K562 (cell line): ENCODE measurements at regions not wholly inside any gene's neighbourhood (a gene's known extent, or its start where the extent isn't known, plus 50 kb on each side); places are given as distances from the start of the nearest gene placed in this dataset.

Source experiments
- ATAC-seq: fragments of 200-7000 bp; cut with Tn5 transposase; 3 replicates; pipeline ENCODE4 v1.9.1; 2020; ENCODE audit warnings: moderate library complexity
- BruUV-seq: library from RNA; stranded (reverse); fragments of 400-500 nt; replicated peaks from 2 replicates; lab custom pipeline; 2021; lab: Mats Ljungman, UMichigan
- CTCF ChIA-PET: fragments of 300-600 bp; formaldehyde crosslinking; extraction: SDS; loops from one replicate; lab custom pipeline; 2021; ENCODE audit warnings: low intra/inter-chr PET ratio; lab: Yijun Ruan, JAX
- POLR2A ChIA-PET: fragments of 300-600, 350-650 bp; sonication (Branson Sonifier 250); formaldehyde crosslinking; extraction: SDS; loops from one replicate; lab custom pipeline; 2021; ENCODE audit warnings: antibody characterized with exemption, inconsistent platforms; lab: Yijun Ruan, JAX
- DNase-seq, 4 experiments: peaks; one replicate each; pipeline versions ENCODE4 v3.0.0 to v3.0.0-alpha.2; 2011 to 2018; ENCODE audit warnings: low spot score in 3 of 4, mixed read lengths in 3 of 4; ENCODE audit errors: extremely low read depth in 1 of 4
- FAIRE-seq: peaks from 2 replicates; lab custom pipeline; 2011; peaks lifted over from hg19 to GRCh38; lab: Jason Lieb, UNC
- H2AFZ ChIP-seq: 2 replicates; pipeline ENCODE4 v1.6.0; 2011; ENCODE audit warnings: low read depth, low read length, control low read depth, inconsistent platforms
- H3K27ac ChIP-seq: fragments of 200-600 bp; 3 replicates; pipeline ENCODE4 v1.8.0; 2011; ENCODE audit warnings: low read depth, mild to moderate bottlenecking, control low read depth, inconsistent platforms, low read length, moderate library complexity, mixed read lengths; ENCODE audit errors: extremely low read depth
- H3K27me3 ChIP-seq, 2 experiments: fragments of 300-600 bp in 1 of 2; 2 replicates in 1 of 2; 3 replicates in 1 of 2; pipeline versions ENCODE4 v1.6.0 to v1.8.0; 2011; ENCODE audit warnings: inconsistent platforms in 2 of 2, low read length in 2 of 2, mild to moderate bottlenecking in 1 of 2, mixed read lengths in 1 of 2, moderate library complexity in 1 of 2; ENCODE audit not compliant: control insufficient read depth in 2 of 2, insufficient read depth in 2 of 2
- H3K36me3 ChIP-seq: fragments of 300-600 bp; 3 replicates; pipeline ENCODE4 v1.8.0; 2011; ENCODE audit warnings: mild to moderate bottlenecking, low read length, inconsistent platforms; ENCODE audit not compliant: control insufficient read depth, insufficient read depth
- H3K4me1 ChIP-seq, 2 experiments: fragments of 200-600 bp in 1 of 2; replicated peaks in 1 of 2; 2 replicates in 1 of 2; 3 replicates in 1 of 2; pipeline versions ENCODE4 v1.5.1 to v1.8.0; 2011; ENCODE audit warnings: inconsistent platforms in 2 of 2, low read length in 2 of 2, mild to moderate bottlenecking in 1 of 2, mixed read lengths in 1 of 2, moderate library complexity in 1 of 2; ENCODE audit not compliant: control insufficient read depth in 2 of 2, insufficient read depth in 2 of 2
- H3K4me2 ChIP-seq: 2 replicates; pipeline ENCODE4 v1.6.1; 2011; ENCODE audit warnings: low read length, control low read depth, inconsistent platforms, mixed read lengths; ENCODE audit not compliant: insufficient read depth
- H3K4me3 ChIP-seq: fragments of 200-600 bp; sonication (generic), shearing (Covaris generic); 2 replicates; pipeline ENCODE4 v1.5.1; 2016; ENCODE audit warnings: control low read depth, inconsistent platforms
- H3K79me2 ChIP-seq: fragments of 200-600 bp; 3 replicates; pipeline ENCODE4 v1.8.0; 2011; ENCODE audit warnings: low read length, inconsistent platforms; ENCODE audit not compliant: control insufficient read depth, insufficient read depth
- H3K9ac ChIP-seq, 2 experiments: 2 replicates each; pipeline versions ENCODE4 v1.6.0 to v1.6.1; 2011; ENCODE audit warnings: low read depth in 2 of 2, low read length in 2 of 2, control low read depth in 1 of 2, inconsistent platforms in 1 of 2, mild to moderate bottlenecking in 1 of 2, mixed read lengths in 1 of 2; ENCODE audit not compliant: insufficient read depth in 1 of 2
- H3K9me1 ChIP-seq: one replicate; pipeline ENCODE4 v1.6.0; 2011; ENCODE audit warnings: inconsistent platforms, mild to moderate bottlenecking, low read length, moderate library complexity; ENCODE audit not compliant: control insufficient read depth, insufficient read depth
- H3K9me3 ChIP-seq: replicated peaks from 2 replicates; pipeline ENCODE4 v1.5.1; 2011; ENCODE audit warnings: low read depth, low read length, inconsistent platforms; ENCODE audit not compliant: control insufficient read depth, insufficient read depth
- H4K20me1 ChIP-seq: replicated peaks from 2 replicates; pipeline ENCODE4 v1.6.1; 2011; ENCODE audit warnings: low read length, inconsistent platforms, mixed read lengths; ENCODE audit not compliant: control insufficient read depth, insufficient read depth
- CAMTA2 ChIP-seq: fragments of 250-450 bp; sonication (Bioruptor Pico); conservative IDR thresholded peaks from 2 replicates; pipeline ENCODE4 v1.5.1; 2022
- FOXA3 ChIP-seq, 2 experiments: fragments of 450-650 bp in 1 of 2; sonication (generic) in 1 of 2; formaldehyde crosslinking; IDR thresholded peaks in 1 of 2; conservative IDR thresholded peaks in 1 of 2; 2 replicates each; pipeline versions ENCODE4 v1.4.0 to v1.8.0; 2020 to 2022; ENCODE audit warnings: mild to moderate bottlenecking in 2 of 2, missing genetic modification reagents in 1 of 2
- FOXP1 ChIP-seq: sonication (generic); formaldehyde crosslinking; IDR thresholded peaks from 2 replicates; pipeline ENCODE4 v1.8.0; 2022; ENCODE audit warnings: mild to moderate bottlenecking, missing genetic modification reagents
- HNRNPH1 ChIP-seq: fragments of 200-400 bp; formaldehyde crosslinking; optimal IDR thresholded peaks from 2 replicates; pipeline ENCODE3; 2017; ENCODE audit warnings: low read depth, mild to moderate bottlenecking, low read length, moderate library complexity
- KDM2B ChIP-seq: fragments of 250-450 bp; sonication (Bioruptor Pico); IDR thresholded peaks from 2 replicates; pipeline ENCODE4 v1.8.0; 2021; ENCODE audit warnings: mild to moderate bottlenecking, moderate library complexity
- MEF2D ChIP-seq: conservative IDR thresholded peaks from 2 replicates; pipeline ENCODE4 v1.6.1; 2016; ENCODE audit warnings: low read depth, missing genetic modification characterization, missing compliant biosample characterization
- TSC22D4 ChIP-seq: fragments of 450-650 bp; IDR thresholded peaks from 2 replicates; pipeline ENCODE4 v1.6.1; 2016; ENCODE audit warnings: missing genetic modification characterization, missing biosample characterization, control low read depth
- ZC3H8 ChIP-seq: fragments of 450-650 bp; IDR thresholded peaks from 2 replicates; pipeline ENCODE4 v1.6.1; 2017
- ZKSCAN8 ChIP-seq: fragments of 200-800 bp; sonication (Bioruptor generic); IDR thresholded peaks from 2 replicates; pipeline ENCODE4 v1.6.1; 2016; ENCODE audit warnings: missing genetic modification characterization, missing compliant biosample characterization
- ZNF140 ChIP-seq: fragments of 250-450 bp; sonication (Bioruptor Pico); IDR thresholded peaks from 2 replicates; pipeline ENCODE4 v1.8.0; 2021; ENCODE audit warnings: moderate library complexity, mild to moderate bottlenecking, inconsistent platforms
- ZNF263 ChIP-seq: sonication (generic); formaldehyde crosslinking; IDR thresholded peaks from 2 replicates; pipeline ENCODE4 v1.8.0; 2022; ENCODE audit warnings: mild to moderate bottlenecking, missing genetic modification reagents, borderline replicate concordance
- WGBS: fragments of 100-300 bp; shearing (Covaris generic); methylation state at CpG from one replicate; pipeline ENCODE4 v1.1.6; 2016; ENCODE audit warnings: low coverage, mixed read lengths; ENCODE audit not compliant: insufficient coverage; ENCODE audit errors: missing lambda C conversion rate; 5-methylcytosine and 5-hydroxymethylcytosine counted together
- in situ Hi-C: fragments of 300-500 bp; cut with MboI; formaldehyde crosslinking; loops from 4 replicates; pipeline ENCODE4 v1.15.0; 2018; ENCODE audit warnings: inconsistent platforms, mixed read lengths
- intact Hi-C: fragments of 100-400 bp; cut with micrococcal nuclease; formaldehyde crosslinking; loops from 2 replicates; pipeline ENCODE4 v1.14.2; 2022
- TF ChIP-seq, protein P1 (sequence below), 2 experiments: fragments of 450-650 bp in 1 of 2; sonication (generic) in 1 of 2; formaldehyde crosslinking; conservative IDR thresholded peaks; 2 replicates each; pipeline versions ENCODE4 v1.4.0 to v1.8.1; 2020 to 2022; ENCODE audit warnings: mild to moderate bottlenecking in 1 of 2, missing genetic modification reagents in 1 of 2
- TF ChIP-seq, protein P2 (sequence below): fragments of 250-450 bp; sonication (Bioruptor Pico); IDR thresholded peaks from 2 replicates; pipeline ENCODE4 v1.4.0; 2020
- TF ChIP-seq, protein P3 (sequence below): sonication (generic); formaldehyde crosslinking; IDR thresholded peaks from 2 replicates; pipeline ENCODE4 v1.4.0; 2020; ENCODE audit warnings: mild to moderate bottlenecking, missing genetic modification reagents
- TF ChIP-seq, protein P4 (sequence below): fragments of 250-450 bp; sonication (Bioruptor Pico); IDR thresholded peaks from 2 replicates; pipeline ENCODE4 v1.4.0; 2020; ENCODE audit warnings: borderline replicate concordance

DNA sequence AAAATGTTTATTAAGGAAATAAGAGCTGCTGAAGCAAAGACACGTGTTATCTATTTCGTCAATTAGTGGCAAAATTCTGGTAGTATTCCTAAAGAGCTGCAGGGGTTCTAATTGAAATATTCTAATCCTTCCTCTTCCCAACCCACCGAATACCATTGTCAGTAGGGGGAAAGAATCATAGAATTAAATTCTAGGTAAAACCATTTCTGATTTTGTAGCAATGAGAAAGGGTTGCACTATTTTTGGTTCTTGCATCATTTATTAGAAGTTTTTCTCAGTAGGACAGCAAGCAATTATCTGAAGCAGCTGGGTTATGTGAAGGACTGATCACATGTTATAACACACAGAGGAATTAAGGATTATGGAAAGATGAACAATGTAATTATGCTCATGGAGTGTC is 80.3 kb upstream of the SEMA6A start:
- Histone ChIP-seq H3K27me3 (no peaks in the 10 kb centered on the region), H3K4me2 (no peak overlapping the region), H3K9ac (no peak overlapping the region), H3K4me3 (no peak overlapping the region), H3K9me3 (no peaks in the 10 kb centered on the region), H4K20me1 (no peaks in the 10 kb centered on the region), H2AFZ (no peak overlapping the region), H3K9me1 (no peaks in the 10 kb centered on the region), H3K27ac (no peak overlapping the region), H3K36me3 (no peaks in the 10 kb centered on the region), H3K79me2 (no peaks in the 10 kb centered on the region), H3K4me1 (no peaks in the 10 kb centered on the region)
- FAIRE-seq (no peak), ATAC-seq (no peak), DNase-seq (no peak)
- intact Hi-C loops (no loop called here), in situ Hi-C loops (no loop called here)
- TF ChIP-seq MEF2D (tag), result no peak
- TF ChIP-seq FOXP1 (CRISPR knock-in tag), result no peak
- TF ChIP-seq, protein P1, sequence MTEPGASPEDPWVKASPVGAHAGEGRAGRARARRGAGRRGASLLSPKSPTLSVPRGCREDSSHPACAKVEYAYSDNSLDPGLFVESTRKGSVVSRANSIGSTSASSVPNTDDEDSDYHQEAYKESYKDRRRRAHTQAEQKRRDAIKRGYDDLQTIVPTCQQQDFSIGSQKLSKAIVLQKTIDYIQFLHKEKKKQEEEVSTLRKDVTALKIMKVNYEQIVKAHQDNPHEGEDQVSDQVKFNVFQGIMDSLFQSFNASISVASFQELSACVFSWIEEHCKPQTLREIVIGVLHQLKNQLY (CRISPR knock-in tag; conservative IDR thresholded peaks at IDR 0.05), result no peak
- TF ChIP-seq HNRNPH1, result no peak
- no peak for TF ChIP-seq ZC3H8
- TF ChIP-seq, protein P2, sequence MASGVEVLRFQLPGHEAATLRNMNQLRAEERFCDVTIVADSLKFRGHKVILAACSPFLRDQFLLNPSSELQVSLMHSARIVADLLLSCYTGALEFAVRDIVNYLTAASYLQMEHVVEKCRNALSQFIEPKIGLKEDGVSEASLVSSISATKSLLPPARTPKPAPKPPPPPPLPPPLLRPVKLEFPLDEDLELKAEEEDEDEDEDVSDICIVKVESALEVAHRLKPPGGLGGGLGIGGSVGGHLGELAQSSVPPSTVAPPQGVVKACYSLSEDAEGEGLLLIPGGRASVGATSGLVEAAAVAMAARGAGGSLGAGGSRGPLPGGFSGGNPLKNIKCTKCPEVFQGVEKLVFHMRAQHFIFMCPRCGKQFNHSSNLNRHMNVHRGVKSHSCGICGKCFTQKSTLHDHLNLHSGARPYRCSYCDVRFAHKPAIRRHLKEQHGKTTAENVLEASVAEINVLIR, result no peak
- TF ChIP-seq KDM2B (CRISPR knock-in tag), result no peak
- TF ChIP-seq ZNF140, result no peak
- TF ChIP-seq ZKSCAN8, result no peak
- TF ChIP-seq, protein P3, sequence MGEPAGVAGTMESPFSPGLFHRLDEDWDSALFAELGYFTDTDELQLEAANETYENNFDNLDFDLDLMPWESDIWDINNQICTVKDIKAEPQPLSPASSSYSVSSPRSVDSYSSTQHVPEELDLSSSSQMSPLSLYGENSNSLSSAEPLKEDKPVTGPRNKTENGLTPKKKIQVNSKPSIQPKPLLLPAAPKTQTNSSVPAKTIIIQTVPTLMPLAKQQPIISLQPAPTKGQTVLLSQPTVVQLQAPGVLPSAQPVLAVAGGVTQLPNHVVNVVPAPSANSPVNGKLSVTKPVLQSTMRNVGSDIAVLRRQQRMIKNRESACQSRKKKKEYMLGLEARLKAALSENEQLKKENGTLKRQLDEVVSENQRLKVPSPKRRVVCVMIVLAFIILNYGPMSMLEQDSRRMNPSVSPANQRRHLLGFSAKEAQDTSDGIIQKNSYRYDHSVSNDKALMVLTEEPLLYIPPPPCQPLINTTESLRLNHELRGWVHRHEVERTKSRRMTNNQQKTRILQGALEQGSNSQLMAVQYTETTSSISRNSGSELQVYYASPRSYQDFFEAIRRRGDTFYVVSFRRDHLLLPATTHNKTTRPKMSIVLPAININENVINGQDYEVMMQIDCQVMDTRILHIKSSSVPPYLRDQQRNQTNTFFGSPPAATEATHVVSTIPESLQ (CRISPR knock-in tag), result no peak
- TF ChIP-seq TSC22D4 (tag), result no peak
- no peak for TF ChIP-seq CAMTA2
- TF ChIP-seq FOXA3 (CRISPR knock-in tag; conservative IDR thresholded peaks at IDR 0.05 in 1 of 2, IDR thresholded peaks at IDR 0.05 in 1 of 2), result no peak
- TF ChIP-seq, protein P4, sequence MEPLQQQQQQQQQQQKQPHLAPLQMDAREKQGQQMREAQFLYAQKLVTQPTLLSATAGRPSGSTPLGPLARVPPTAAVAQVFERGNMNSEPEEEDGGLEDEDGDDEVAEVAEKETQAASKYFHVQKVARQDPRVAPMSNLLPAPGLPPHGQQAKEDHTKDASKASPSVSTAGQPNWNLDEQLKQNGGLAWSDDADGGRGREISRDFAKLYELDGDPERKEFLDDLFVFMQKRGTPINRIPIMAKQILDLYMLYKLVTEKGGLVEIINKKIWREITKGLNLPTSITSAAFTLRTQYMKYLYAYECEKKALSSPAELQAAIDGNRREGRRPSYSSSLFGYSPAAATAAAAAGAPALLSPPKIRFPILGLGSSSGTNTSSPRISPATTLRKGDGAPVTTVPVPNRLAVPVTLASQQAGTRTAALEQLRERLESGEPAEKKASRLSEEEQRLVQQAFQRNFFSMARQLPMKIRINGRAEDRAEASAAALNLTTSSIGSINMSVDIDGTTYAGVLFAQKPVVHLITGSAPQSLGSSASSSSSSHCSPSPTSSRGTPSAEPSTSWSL (CRISPR knock-in tag), result no peak
- no peak for TF ChIP-seq ZNF263 (CRISPR knock-in tag)
- POLR2A ChIA-PET, result no interaction called here
- CTCF ChIA-PET, result no interaction called here
- 2% methylated on average over 3 of the region's 3 CpGs for WGBS
- no TSS peak for BruUV-seq
